ENCODE measurements at regions not wholly inside any gene's neighbourhood (a gene's known extent, or its start where the extent isn't known, plus 50 kb on each side); places are given as distances from the start of the nearest gene placed in this dataset.

DNA sequence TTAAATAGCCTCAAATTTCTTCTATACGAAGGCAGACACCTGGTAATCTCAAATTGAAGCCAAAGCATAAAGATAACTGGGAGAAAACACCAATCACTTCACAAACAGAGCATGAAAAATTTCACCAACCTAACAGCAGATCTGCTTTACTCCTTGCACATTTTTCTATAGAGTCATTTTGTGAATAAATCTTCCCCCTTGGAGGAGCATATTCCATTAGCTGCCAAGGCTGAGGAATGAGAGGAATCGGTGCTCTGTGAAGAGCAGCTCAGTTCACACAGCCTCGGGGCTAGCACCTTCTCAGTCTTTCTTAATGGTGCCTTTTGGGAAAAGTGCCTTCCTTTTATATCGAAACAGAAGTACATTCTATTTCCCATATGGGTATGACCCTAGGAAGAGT, 1313.7 kb upstream of the NRXN1 start:
- ATAC-seq (no peak), DNase-seq (no peak)
- TF ChIP-seq, protein P1, sequence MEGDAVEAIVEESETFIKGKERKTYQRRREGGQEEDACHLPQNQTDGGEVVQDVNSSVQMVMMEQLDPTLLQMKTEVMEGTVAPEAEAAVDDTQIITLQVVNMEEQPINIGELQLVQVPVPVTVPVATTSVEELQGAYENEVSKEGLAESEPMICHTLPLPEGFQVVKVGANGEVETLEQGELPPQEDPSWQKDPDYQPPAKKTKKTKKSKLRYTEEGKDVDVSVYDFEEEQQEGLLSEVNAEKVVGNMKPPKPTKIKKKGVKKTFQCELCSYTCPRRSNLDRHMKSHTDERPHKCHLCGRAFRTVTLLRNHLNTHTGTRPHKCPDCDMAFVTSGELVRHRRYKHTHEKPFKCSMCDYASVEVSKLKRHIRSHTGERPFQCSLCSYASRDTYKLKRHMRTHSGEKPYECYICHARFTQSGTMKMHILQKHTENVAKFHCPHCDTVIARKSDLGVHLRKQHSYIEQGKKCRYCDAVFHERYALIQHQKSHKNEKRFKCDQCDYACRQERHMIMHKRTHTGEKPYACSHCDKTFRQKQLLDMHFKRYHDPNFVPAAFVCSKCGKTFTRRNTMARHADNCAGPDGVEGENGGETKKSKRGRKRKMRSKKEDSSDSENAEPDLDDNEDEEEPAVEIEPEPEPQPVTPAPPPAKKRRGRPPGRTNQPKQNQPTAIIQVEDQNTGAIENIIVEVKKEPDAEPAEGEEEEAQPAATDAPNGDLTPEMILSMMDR (IDR thresholded peaks at IDR 0.05): no peak
- no peaks in the 10 kb centered on the region for H3K27me3 Mint-ChIP-seq
- H3K27ac Mint-ChIP-seq: no peak overlapping the region
- ChIA-PET POLR2A (no interaction called here), CTCF (no interaction called here)
- no peaks in the 10 kb centered on the region for H3K4me1 Mint-ChIP-seq (ENCODE audit: low read depth)
- no peak overlapping the region for H3K4me3 Mint-ChIP-seq
- H3K9me3 Mint-ChIP-seq: peaks cover 11% of the 10 kb centered on the region
- intact Hi-C loops (cut with micrococcal nuclease): no loop called here
- H3K36me3 Mint-ChIP-seq (ENCODE audit: low read depth): no peaks in the 10 kb centered on the region

DNA sequence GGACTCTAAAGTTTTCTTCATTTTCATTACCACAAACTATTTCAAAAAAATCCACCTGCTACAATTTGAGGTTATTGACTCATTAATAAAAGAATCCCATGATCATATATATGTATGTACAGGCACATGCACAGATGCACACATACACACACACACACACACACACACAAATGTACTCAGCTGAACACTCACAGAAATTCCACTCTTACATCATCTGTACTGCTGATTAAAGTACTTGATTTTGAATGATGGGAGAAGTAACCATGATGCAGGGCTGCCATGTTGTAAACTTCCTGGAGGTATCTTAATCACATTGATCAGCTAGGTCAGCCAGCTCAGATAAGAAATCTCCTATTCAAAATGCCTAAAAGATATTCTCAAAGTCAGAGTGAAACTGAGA, 1313.2 kb upstream of the NRXN1 start:
- TF ChIP-seq, protein P1 (IDR thresholded peaks at IDR 0.05): no peak
- Mint-ChIP-seq H3K27ac (no peak overlapping the region), H3K9me3 (peaks cover 11% of the 10 kb centered on the region), H3K4me3 (no peak overlapping the region), H3K27me3 (no peaks in the 10 kb centered on the region), H3K36me3 (ENCODE audit: low read depth) (no peaks in the 10 kb centered on the region), H3K4me1 (ENCODE audit: low read depth) (no peaks in the 10 kb centered on the region)
- ChIA-PET CTCF (no interaction called here), POLR2A (no interaction called here)
- intact Hi-C loops (cut with micrococcal nuclease): no loop called here
- DNase-seq (no peak), ATAC-seq (no peak)

DNA sequence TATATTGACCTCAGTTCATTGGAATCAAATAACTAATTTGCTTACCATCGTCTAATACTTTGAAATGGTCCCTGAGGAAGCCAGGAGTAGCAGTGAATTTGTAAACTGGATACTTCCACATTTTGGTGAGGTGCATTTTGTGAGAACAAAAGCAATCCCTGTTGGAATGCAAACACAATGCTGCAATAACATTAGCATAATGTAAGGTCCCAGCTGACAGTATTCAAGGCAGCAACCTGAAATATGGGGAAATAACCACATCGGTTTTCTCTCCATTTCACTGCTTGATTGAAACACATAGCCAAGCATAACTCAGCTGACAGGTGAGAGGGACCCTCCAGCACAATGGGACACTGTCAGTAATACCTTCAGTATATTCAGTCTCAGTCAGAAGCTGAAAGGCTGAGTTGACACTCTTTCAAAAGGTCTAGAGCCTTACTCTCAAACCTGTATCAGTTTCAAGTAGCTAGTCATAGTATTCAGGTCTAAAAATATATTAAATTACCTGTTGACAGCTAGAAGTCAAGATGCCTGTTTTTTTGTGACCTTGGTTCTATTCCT, 1311.9 kb upstream of the NRXN1 start:
- H3K27me3 Mint-ChIP-seq: no peaks in the 10 kb centered on the region
- H3K4me1 Mint-ChIP-seq (ENCODE audit: low read depth): no peaks in the 10 kb centered on the region
- no peak overlapping the region for H3K27ac Mint-ChIP-seq
- ATAC-seq (no peak), DNase-seq (no peak)
- ChIA-PET POLR2A (no interaction called here), CTCF (no interaction called here)
- peaks cover 7% of the 10 kb centered on the region for H3K9me3 Mint-ChIP-seq
- intact Hi-C loops (cut with micrococcal nuclease): no loop called here
- no peak overlapping the region for H3K4me3 Mint-ChIP-seq
- TF ChIP-seq, protein P1 (IDR thresholded peaks at IDR 0.05): no peak
- H3K36me3 Mint-ChIP-seq (ENCODE audit: low read depth): no peaks in the 10 kb centered on the region

DNA sequence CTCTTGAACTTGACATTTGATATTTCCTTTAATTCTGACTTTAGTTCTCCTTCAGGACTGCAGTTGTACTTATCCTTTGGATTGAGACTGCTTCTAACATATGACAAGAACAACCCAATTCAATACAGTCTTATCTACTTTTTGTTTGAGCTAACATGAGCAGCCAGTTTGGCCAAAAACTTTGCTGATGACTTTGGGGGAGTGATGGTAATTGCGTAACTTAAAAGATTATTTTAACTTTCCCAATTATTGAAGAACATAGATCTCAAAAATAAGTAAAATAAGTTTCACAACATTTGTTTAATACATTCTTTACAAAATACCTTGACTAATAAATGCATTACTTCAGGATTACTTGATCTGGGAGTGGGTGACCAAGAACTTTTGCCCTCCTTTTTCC, 1311.1 kb upstream of the NRXN1 start:
- Mint-ChIP-seq H3K4me1 (ENCODE audit: low read depth) (no peaks in the 10 kb centered on the region), H3K27ac (no peak overlapping the region)

GRCh38 chr2:52342458-52342857, 1310.5 kb upstream of the NRXN1 start:
- POLR2A ChIA-PET: no interaction called here
- Mint-ChIP-seq H3K27me3 (no peaks in the 10 kb centered on the region), H3K9me3 (peaks cover 5% of the 10 kb centered on the region), H3K27ac (no peak overlapping the region), H3K36me3 (ENCODE audit: low read depth) (no peaks in the 10 kb centered on the region), H3K4me3 (no peak overlapping the region), H3K4me1 (ENCODE audit: low read depth) (no peaks in the 10 kb centered on the region)
- CTCF ChIA-PET: no interaction called here
- TF ChIP-seq, protein P1 (IDR thresholded peaks at IDR 0.05): no peak
- ATAC-seq (no peak), DNase-seq (no peak)
- intact Hi-C loops (cut with micrococcal nuclease): no loop called here

More for the DNA sequence above, 1311.1 kb upstream of the NRXN1 start:
- Mint-ChIP-seq H3K36me3 (ENCODE audit: low read depth) (no peaks in the 10 kb centered on the region), H3K27me3 (no peaks in the 10 kb centered on the region), H3K4me3 (no peak overlapping the region), H3K9me3 (peaks cover 7% of the 10 kb centered on the region)
- ChIA-PET CTCF (no interaction called here), POLR2A (no interaction called here)
- DNase-seq (no peak), ATAC-seq (no peak)
- TF ChIP-seq, protein P1 (IDR thresholded peaks at IDR 0.05): no peak
- intact Hi-C loops (cut with micrococcal nuclease): no loop called here
